ENCODE measurements at regions not wholly inside any gene's neighbourhood (a gene's known extent, or its start where the extent isn't known, plus 50 kb on each side); places are given as distances from the start of the nearest gene placed in this dataset.

GRCh38 chr1:73736125-73736524, 461.9 kb downstream of the LRRIQ3 start:
- Mint-ChIP-seq H3K27ac (no peak overlapping the region), H3K4me3 (no peak overlapping the region), H3K36me3 (ENCODE audit: low read depth) (no peaks in the 10 kb centered on the region), H3K4me1 (no peaks in the 10 kb centered on the region; the same call in 2 of the 3 replicates), H3K27me3 (ENCODE audit: insufficient read depth, low read depth, poor library complexity) (no peaks in the 10 kb centered on the region), H3K9me3 (no peaks in the 10 kb centered on the region)
- H3K4me1 ChIP-seq (ENCODE audit: insufficient read depth) = no peaks in the 10 kb centered on the region
- no peaks in the 10 kb centered on the region for H3K27me3 ChIP-seq (ENCODE audit: insufficient read depth)
- no peak overlapping the region for H3K27ac ChIP-seq (ENCODE audit: low read depth)
- H2AFZ ChIP-seq = no peak overlapping the region
- no peaks in the 10 kb centered on the region; the same call in 1 of the 2 replicates for H3K9me2 ChIP-seq (ENCODE audit: insufficient read depth)
- TF ChIP-seq STAT1 (IDR thresholded peaks at IDR 0.05; ENCODE audit: unreplicated experiment) = no peak
- TF ChIP-seq EZH2phosphoT487 (IDR thresholded peaks at IDR 0.05; ENCODE audit: unreplicated experiment) = no peak
- no peak for TF ChIP-seq ZNF114 (CRISPR knock-in tag; IDR thresholded peaks at IDR 0.05)
- no peak for TF ChIP-seq POLR2AphosphoS5 (IDR thresholded peaks at IDR 0.05; ENCODE audit: low read depth)
- TF ChIP-seq EZH2 (IDR thresholded peaks at IDR 0.05; ENCODE audit: low read depth, unreplicated experiment) = no peak
- no peak for TF ChIP-seq NANOG (IDR thresholded peaks at IDR 0.05; ENCODE audit: borderline replicate concordance)
- TF ChIP-seq JUNB (IDR thresholded peaks at IDR 0.05; ENCODE audit: unreplicated experiment) = no peak
- no peak for TF ChIP-seq CREB1 (CRISPR knock-in tag; IDR thresholded peaks at IDR 0.05; ENCODE audit: low read depth)
- TF ChIP-seq ZNF462 (CRISPR knock-in tag; IDR thresholded peaks at IDR 0.05) = no peak
- TF ChIP-seq, protein P1, sequence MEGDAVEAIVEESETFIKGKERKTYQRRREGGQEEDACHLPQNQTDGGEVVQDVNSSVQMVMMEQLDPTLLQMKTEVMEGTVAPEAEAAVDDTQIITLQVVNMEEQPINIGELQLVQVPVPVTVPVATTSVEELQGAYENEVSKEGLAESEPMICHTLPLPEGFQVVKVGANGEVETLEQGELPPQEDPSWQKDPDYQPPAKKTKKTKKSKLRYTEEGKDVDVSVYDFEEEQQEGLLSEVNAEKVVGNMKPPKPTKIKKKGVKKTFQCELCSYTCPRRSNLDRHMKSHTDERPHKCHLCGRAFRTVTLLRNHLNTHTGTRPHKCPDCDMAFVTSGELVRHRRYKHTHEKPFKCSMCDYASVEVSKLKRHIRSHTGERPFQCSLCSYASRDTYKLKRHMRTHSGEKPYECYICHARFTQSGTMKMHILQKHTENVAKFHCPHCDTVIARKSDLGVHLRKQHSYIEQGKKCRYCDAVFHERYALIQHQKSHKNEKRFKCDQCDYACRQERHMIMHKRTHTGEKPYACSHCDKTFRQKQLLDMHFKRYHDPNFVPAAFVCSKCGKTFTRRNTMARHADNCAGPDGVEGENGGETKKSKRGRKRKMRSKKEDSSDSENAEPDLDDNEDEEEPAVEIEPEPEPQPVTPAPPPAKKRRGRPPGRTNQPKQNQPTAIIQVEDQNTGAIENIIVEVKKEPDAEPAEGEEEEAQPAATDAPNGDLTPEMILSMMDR (conservative IDR thresholded peaks at IDR 0.05; ENCODE audit: low read depth in 2 of 2) = no peak
- no peak for TF ChIP-seq ETS1 (IDR thresholded peaks at IDR 0.05)
- no peak for TF ChIP-seq ZNF331 (CRISPR knock-in tag; IDR thresholded peaks at IDR 0.05; ENCODE audit: low read depth)
- TF ChIP-seq, protein P2, sequence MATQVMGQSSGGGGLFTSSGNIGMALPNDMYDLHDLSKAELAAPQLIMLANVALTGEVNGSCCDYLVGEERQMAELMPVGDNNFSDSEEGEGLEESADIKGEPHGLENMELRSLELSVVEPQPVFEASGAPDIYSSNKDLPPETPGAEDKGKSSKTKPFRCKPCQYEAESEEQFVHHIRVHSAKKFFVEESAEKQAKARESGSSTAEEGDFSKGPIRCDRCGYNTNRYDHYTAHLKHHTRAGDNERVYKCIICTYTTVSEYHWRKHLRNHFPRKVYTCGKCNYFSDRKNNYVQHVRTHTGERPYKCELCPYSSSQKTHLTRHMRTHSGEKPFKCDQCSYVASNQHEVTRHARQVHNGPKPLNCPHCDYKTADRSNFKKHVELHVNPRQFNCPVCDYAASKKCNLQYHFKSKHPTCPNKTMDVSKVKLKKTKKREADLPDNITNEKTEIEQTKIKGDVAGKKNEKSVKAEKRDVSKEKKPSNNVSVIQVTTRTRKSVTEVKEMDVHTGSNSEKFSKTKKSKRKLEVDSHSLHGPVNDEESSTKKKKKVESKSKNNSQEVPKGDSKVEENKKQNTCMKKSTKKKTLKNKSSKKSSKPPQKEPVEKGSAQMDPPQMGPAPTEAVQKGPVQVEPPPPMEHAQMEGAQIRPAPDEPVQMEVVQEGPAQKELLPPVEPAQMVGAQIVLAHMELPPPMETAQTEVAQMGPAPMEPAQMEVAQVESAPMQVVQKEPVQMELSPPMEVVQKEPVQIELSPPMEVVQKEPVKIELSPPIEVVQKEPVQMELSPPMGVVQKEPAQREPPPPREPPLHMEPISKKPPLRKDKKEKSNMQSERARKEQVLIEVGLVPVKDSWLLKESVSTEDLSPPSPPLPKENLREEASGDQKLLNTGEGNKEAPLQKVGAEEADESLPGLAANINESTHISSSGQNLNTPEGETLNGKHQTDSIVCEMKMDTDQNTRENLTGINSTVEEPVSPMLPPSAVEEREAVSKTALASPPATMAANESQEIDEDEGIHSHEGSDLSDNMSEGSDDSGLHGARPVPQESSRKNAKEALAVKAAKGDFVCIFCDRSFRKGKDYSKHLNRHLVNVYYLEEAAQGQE (IDR thresholded peaks at IDR 0.05; ENCODE audit: unreplicated experiment) = no peak
- no peak for ATAC-seq
- DNase-seq (ENCODE audit: low spot score) = no peak
- H3F3A ChIP-seq (replicated peaks; ENCODE audit: low read depth) = no peaks in the 10 kb centered on the region
- no peaks in the 10 kb centered on the region; the same call in 1 of the 2 replicates for H3K36me3 ChIP-seq (ENCODE audit: insufficient read depth)
- no peaks in the 10 kb centered on the region for H3K79me2 ChIP-seq (replicated peaks; ENCODE audit: insufficient read depth)
- H4K20me1 ChIP-seq (replicated peaks; ENCODE audit: insufficient read depth) = no peaks in the 10 kb centered on the region
- no peak overlapping the region for H3K4me3 ChIP-seq
- no peak overlapping the region for H3K4me2 ChIP-seq

All from GM23338 (cell line).